NB4 (cell line): ENCODE measurements at regions not wholly inside any gene's neighbourhood (a gene's known extent, or its start where the extent isn't known, plus 50 kb on each side); places are given as distances from the start of the nearest gene placed in this dataset.

Source experiments
- DNase-seq: peaks from one replicate; pipeline ENCODE4 v3.0.0; 2010; ENCODE audit warnings: low read depth
- H3K4me3 ChIP-seq: one replicate; pipeline ENCODE4 v1.5.1; 2011; ENCODE audit warnings: mild to moderate bottlenecking, low read depth, low read length, moderate library complexity
- MAX ChIP-seq: IDR thresholded peaks from 2 replicates; pipeline ENCODE4 v1.6.1; 2011; ENCODE audit warnings: low read depth, low read length
- MYC ChIP-seq: IDR thresholded peaks from 2 replicates; pipeline ENCODE4 v1.6.1; 2011; ENCODE audit warnings: low read depth, low read length
- POLR2A ChIP-seq: IDR thresholded peaks from 2 replicates; pipeline ENCODE4 v1.6.1; 2011; ENCODE audit warnings: mild to moderate bottlenecking; ENCODE audit not compliant: insufficient read length; ENCODE audit errors: extremely low read depth
- TF ChIP-seq, protein P1 (sequence below): IDR thresholded peaks from one replicate; pipeline ENCODE4 v1.5.1; 2012; ENCODE audit warnings: low read depth, low read length

GRCh38 chr13:79003989-79004898 is 345.3 kb upstream of the OBI1 start:
- TF ChIP-seq POLR2A (no peak), MAX (no peak), MYC (no peak)
- TF ChIP-seq, protein P1, sequence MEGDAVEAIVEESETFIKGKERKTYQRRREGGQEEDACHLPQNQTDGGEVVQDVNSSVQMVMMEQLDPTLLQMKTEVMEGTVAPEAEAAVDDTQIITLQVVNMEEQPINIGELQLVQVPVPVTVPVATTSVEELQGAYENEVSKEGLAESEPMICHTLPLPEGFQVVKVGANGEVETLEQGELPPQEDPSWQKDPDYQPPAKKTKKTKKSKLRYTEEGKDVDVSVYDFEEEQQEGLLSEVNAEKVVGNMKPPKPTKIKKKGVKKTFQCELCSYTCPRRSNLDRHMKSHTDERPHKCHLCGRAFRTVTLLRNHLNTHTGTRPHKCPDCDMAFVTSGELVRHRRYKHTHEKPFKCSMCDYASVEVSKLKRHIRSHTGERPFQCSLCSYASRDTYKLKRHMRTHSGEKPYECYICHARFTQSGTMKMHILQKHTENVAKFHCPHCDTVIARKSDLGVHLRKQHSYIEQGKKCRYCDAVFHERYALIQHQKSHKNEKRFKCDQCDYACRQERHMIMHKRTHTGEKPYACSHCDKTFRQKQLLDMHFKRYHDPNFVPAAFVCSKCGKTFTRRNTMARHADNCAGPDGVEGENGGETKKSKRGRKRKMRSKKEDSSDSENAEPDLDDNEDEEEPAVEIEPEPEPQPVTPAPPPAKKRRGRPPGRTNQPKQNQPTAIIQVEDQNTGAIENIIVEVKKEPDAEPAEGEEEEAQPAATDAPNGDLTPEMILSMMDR: no peak
- no peak overlapping the region for H3K4me3 ChIP-seq
- DNase-seq: no peak

DNA sequence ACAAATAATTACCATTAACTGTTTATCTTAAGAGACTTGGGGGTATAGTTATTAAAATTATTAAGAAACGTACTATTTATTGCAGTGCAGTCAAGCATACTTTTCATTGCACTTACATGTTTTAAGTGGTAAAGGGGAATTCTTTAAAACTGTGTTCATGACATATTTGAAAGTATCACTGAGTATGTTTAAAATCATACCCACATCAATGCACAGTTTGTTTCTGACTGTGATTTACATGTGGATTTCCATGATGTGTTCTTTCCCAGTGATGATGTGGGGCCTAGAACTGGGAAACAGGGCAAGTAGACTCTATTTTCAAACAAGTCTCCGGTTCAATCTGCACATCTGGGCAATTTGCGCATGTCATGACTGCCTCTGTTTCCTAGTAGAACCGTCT is 340.5 kb upstream of the OBI1 start:
- DNase-seq: no peak
- TF ChIP-seq MYC: no peak
- no peak for TF ChIP-seq POLR2A
- no peak for TF ChIP-seq MAX
- TF ChIP-seq, protein P1: no peak
- no peak overlapping the region for H3K4me3 ChIP-seq

GRCh38 chr13:78998630-78999315 is 339.8 kb upstream of the OBI1 start:
- TF ChIP-seq, protein P1: no peak
- TF ChIP-seq MYC (no peak), POLR2A (no peak), MAX (no peak)
- DNase-seq: peak; percentile 54
- no peak overlapping the region for H3K4me3 ChIP-seq

- H3K4me3 ChIP-seq: peak overlapping the region; percentile 30
- peak; percentile 59 for DNase-seq
- TF ChIP-seq MAX (peak; percentile 59), POLR2A (no peak), MYC (peak; percentile 49; the same call in 1 of the 2 replicates)
These were observed 339.1 kb upstream of the OBI1 start for GRCh38 chr13:78997902-78998629.

GRCh38 chr13:78993792-78994191 is 334.8 kb upstream of the OBI1 start:
- no peak for DNase-seq
- TF ChIP-seq POLR2A (no peak), MYC (no peak), MAX (no peak)
- TF ChIP-seq, protein P1: no peak
- no peak overlapping the region for H3K4me3 ChIP-seq
